HCT116 (cell line): ENCODE measurements at regions not wholly inside any gene's neighbourhood (a gene's known extent, or its start where the extent isn't known, plus 50 kb on each side); places are given as distances from the start of the nearest gene placed in this dataset.

Source experiments
- ATAC-seq: fragments of 200-7000 bp; cut with Tn5 transposase; 2 replicates; pipeline ENCODE4 v1.9.1; 2020; ENCODE audit warnings: mild to moderate bottlenecking, moderate library complexity
- BruUV-seq: library from RNA; stranded (reverse); fragments of 400-500 nt; replicated peaks from 2 replicates; lab custom pipeline; 2021; lab: Mats Ljungman, UMichigan
- CTCF ChIA-PET: fragments of 300-600 bp; sonication (Branson Sonifier 250); formaldehyde crosslinking; loops from one replicate; lab custom pipeline; 2021; ENCODE audit warnings: antibody characterized with exemption; lab: Charles Lee
- POLR2A ChIA-PET: fragments of 300-600, 350-600 bp; sonication (Branson Sonifier 250); formaldehyde crosslinking; loops from one replicate; lab custom pipeline; 2021; ENCODE audit warnings: antibody characterized with exemption; lab: Charles Lee
- RAD21 ChIA-PET, 2 experiments: fragments of 300-600 bp; sonication (Branson Sonifier 250); formaldehyde crosslinking; loops; one replicate each; lab custom pipeline; 2023; ENCODE audit warnings: low total read pairs in 2 of 2; ENCODE audit not compliant: uncharacterized antibody in 2 of 2, unreplicated experiment in 2 of 2, low non-redundant PET in 1 of 2; lab: Charles Lee
- DNase-seq: peaks from one replicate; pipeline ENCODE4 v3.0.0-alpha.2; 2010; ENCODE audit warnings: low read depth, low spot score
- H2AFZ ChIP-seq: fragments of 200-600 bp; shearing (Covaris generic), sonication (generic); 2 replicates; pipeline ENCODE4 v1.6.1; 2017; ENCODE audit warnings: low read depth, mixed run types, mixed read lengths, antibody characterized with exemption, low read length; ENCODE audit not compliant: poor library complexity, severe bottlenecking
- H3K27ac ChIP-seq: 2 replicates; pipeline ENCODE4 v1.5.1; 2012; ENCODE audit warnings: low read depth, low read length
- H3K27me3 ChIP-seq: fragments of 200-600 bp; sonication (generic); 2 replicates; pipeline ENCODE4 v1.6.1; 2016; ENCODE audit warnings: mixed run types, low read length, mixed read lengths; ENCODE audit not compliant: insufficient read depth
- H3K36me3 ChIP-seq, 2 experiments: fragments of 200-500 bp in 1 of 2; fragments of 200-600 bp in 1 of 2; sonication (Bioruptor generic) in 1 of 2; sonication (generic) in 1 of 2; 2 replicates each; pipeline versions ENCODE4 v1.5.1 to v1.6.1; 2014 to 2016; ENCODE audit warnings: low read length in 2 of 2, inconsistent platforms in 1 of 2, mixed read lengths in 1 of 2, mixed run types in 1 of 2; ENCODE audit not compliant: insufficient read depth in 2 of 2, control insufficient read depth in 1 of 2
- H3K4me1 ChIP-seq, 2 experiments: fragments of 200-600 bp in 1 of 2; sonication (generic) in 1 of 2; 2 replicates each; pipeline versions ENCODE4 v1.5.1 to v1.6.1; 2012 to 2017; ENCODE audit warnings: low read length in 2 of 2, inconsistent platforms in 1 of 2, mild to moderate bottlenecking in 1 of 2, mixed read lengths in 1 of 2, mixed run types in 1 of 2, moderate library complexity in 1 of 2; ENCODE audit not compliant: insufficient read depth in 2 of 2, control insufficient read depth in 1 of 2
- H3K4me2 ChIP-seq: fragments of 200-600 bp; sonication (generic); 2 replicates; pipeline ENCODE4 v1.6.1; 2017; ENCODE audit warnings: mixed run types, low read length, mixed read lengths
- H3K4me3 ChIP-seq, 2 experiments: fragments of 200-600 bp in 1 of 2; sonication (generic) in 1 of 2; replicated peaks in 1 of 2; 2 replicates each; pipeline ENCODE4 v1.5.1; 2011 to 2016; ENCODE audit warnings: low read length in 2 of 2, control low read depth in 1 of 2, low read depth in 1 of 2, mild to moderate bottlenecking in 1 of 2, mixed read lengths in 1 of 2, mixed run types in 1 of 2
- H3K79me2 ChIP-seq: fragments of 200-600 bp; sonication (generic); 2 replicates; pipeline ENCODE4 v1.6.1; 2017; ENCODE audit warnings: mild to moderate bottlenecking, mixed run types, low read length, moderate library complexity, mixed read lengths; ENCODE audit not compliant: insufficient read depth
- H3K9ac ChIP-seq: fragments of 200-600 bp; sonication (generic); 2 replicates; pipeline ENCODE4 v1.6.1; 2016; ENCODE audit warnings: low read length, mixed read lengths
- H3K9me2 ChIP-seq: fragments of 200-600 bp; sonication (generic), shearing (Covaris generic); 2 replicates; pipeline ENCODE4 v1.6.1; 2017; ENCODE audit warnings: mixed run types, mild to moderate bottlenecking, moderate library complexity; ENCODE audit not compliant: insufficient read depth
- H3K9me3 ChIP-seq, 2 experiments: fragments of 200-500 bp in 1 of 2; fragments of 200-600 bp in 1 of 2; sonication (Bioruptor generic) in 1 of 2; sonication (generic) in 1 of 2; 2 replicates each; pipeline ENCODE4 v1.6.1; 2014 to 2017; ENCODE audit warnings: low read length in 2 of 2, mixed read lengths in 2 of 2, inconsistent platforms in 1 of 2, low read depth in 1 of 2, mild to moderate bottlenecking in 1 of 2, mixed run types in 1 of 2, moderate library complexity in 1 of 2; ENCODE audit not compliant: control insufficient read depth in 1 of 2, insufficient read depth in 1 of 2
- H4K20me1 ChIP-seq: fragments of 200-600 bp; sonication (generic), shearing (Covaris generic); 2 replicates; pipeline ENCODE4 v1.6.1; 2017; ENCODE audit warnings: mixed run types, mild to moderate bottlenecking, moderate library complexity; ENCODE audit not compliant: insufficient read depth
- EGR1 ChIP-seq: IDR thresholded peaks from 2 replicates; pipeline ENCODE4 v1.6.1; 2012; ENCODE audit warnings: low read depth
- ELF1 ChIP-seq: IDR thresholded peaks from 2 replicates; pipeline ENCODE4 v1.6.1; 2012; ENCODE audit warnings: low read depth, borderline replicate concordance
- EZH2 ChIP-seq: fragments of 200-600 bp; sonication (generic); IDR thresholded peaks from 2 replicates; pipeline ENCODE4 v1.6.1; 2017; ENCODE audit warnings: antibody characterized with exemption, mixed run types
- FOSL1 ChIP-seq: IDR thresholded peaks from 2 replicates; pipeline ENCODE4 v1.6.1; 2012; ENCODE audit warnings: low read depth
- POLR2A ChIP-seq: IDR thresholded peaks from 2 replicates; pipeline ENCODE4 v1.7.0; 2011; ENCODE audit warnings: borderline replicate concordance; ENCODE audit not compliant: insufficient read depth, insufficient read length; ENCODE audit errors: extremely low read depth
- POLR2AphosphoS5 ChIP-seq: IDR thresholded peaks from 2 replicates; pipeline ENCODE4 v1.6.1; 2011; ENCODE audit warnings: mild to moderate bottlenecking, low read depth, low read length, moderate library complexity
- SP1 ChIP-seq: IDR thresholded peaks from 2 replicates; pipeline ENCODE4 v1.6.1; 2012; ENCODE audit warnings: low read depth
- SRF ChIP-seq: IDR thresholded peaks from 2 replicates; pipeline ENCODE4 v1.6.1; 2012; ENCODE audit warnings: low read depth
- TCF7L2 ChIP-seq: IDR thresholded peaks from 2 replicates; pipeline ENCODE4 v1.7.0; 2011; ENCODE audit warnings: borderline replicate concordance, inconsistent platforms; ENCODE audit not compliant: insufficient read depth, insufficient read length; ENCODE audit errors: extremely low read depth
- YY1 ChIP-seq: IDR thresholded peaks from 2 replicates; pipeline ENCODE4 v1.6.1; 2011; ENCODE audit warnings: low read length, low read depth, moderate library complexity, mild to moderate bottlenecking; ENCODE audit not compliant: insufficient replicate concordance; ENCODE audit errors: extremely low read depth
- ZNF274 ChIP-seq: fragments of 200-500 bp; sonication (Bioruptor generic); IDR thresholded peaks from 2 replicates; pipeline ENCODE4 v1.6.1; 2014; ENCODE audit warnings: mild to moderate bottlenecking, low read depth, low read length, inconsistent platforms
- intact Hi-C: fragments of 100-400 bp; cut with micrococcal nuclease; formaldehyde crosslinking; loops from 2 replicates; pipeline ENCODE4 v1.10.0; 2022
- TF ChIP-seq, protein P1 (sequence below): IDR thresholded peaks from 2 replicates; pipeline ENCODE4 v1.6.1; 2012
- TF ChIP-seq, protein P2 (sequence below): IDR thresholded peaks from 2 replicates; pipeline ENCODE4 v1.6.1; 2011; ENCODE audit warnings: mild to moderate bottlenecking, low read length, moderate library complexity; ENCODE audit not compliant: insufficient replicate concordance; ENCODE audit errors: extremely low read depth
- TF ChIP-seq, protein P3 (sequence below): IDR thresholded peaks from 2 replicates; pipeline ENCODE4 v1.6.1; 2012

DNA sequence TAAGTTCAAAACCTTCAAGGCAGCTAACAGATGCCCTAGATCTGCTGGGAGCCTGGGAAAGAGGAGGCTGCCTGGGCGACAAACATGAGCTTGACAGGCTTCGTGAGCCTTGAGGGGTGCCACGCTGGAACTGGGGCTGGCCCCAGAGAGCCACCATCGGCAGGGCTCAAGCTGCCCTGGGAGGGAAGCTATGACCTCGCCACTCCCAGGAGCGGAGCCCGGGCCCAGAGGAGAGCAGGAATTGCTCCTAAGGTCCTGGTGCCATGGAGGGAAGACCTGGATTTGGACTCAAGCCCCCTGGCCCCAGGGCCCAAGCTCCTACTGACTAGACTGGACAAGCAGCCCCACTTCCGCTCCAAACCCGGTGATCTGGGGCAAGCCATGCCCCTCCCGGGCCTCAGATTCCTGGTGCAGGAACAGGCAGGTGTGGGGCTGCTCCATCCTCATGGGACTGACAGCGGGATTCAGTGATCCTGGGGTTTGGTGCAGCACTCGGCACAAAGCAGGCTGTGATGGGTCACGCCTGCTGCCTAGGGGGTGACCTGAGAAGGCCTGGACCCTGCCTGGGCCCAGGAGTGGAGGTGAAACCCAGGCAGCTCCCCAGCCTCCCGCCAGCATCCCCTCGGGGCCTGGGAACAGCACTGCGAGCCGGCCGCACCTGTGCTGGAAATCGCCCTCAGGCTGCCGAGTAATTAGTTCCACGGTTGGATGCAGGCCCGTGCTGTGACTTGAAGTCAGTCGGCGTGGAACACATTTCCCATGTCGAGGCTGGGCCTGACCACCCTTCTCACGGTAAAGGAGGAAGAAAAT, 246.9 kb downstream of the NDUFA10 start (continued):
- TF ChIP-seq TCF7L2 (no peak), ZNF274 (no peak)

DNA sequence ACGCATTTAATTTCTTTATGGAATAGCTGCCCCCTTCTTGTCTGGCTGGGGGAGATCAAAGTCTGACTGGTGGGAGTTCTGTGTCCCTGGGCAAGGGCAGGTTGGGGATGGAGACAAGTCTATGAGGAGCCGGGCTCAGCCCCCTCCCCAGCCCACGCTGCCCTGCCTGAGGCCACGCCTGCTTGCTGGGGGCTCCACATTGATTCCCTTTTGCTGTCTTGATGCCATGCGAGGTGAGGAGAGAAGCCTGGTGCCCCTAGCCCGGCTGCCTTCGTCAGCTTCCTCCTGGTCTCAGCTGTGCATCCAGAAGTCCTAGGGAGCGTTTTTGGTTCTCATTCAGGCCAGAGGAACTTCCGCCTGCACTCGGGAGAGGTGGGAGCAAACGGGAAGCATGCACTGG, 247.9 kb downstream of the NDUFA10 start:
- no peaks in the 10 kb centered on the region for H4K20me1 ChIP-seq
- POLR2A ChIA-PET = interaction anchor here (0.7 kb wide), 1 partner anchor 376 kb away, joined by 6 read pairs; the partner anchor contains the start of gene HDAC4
- CTCF ChIA-PET = no interaction called here
- TF ChIP-seq ZNF274 = no peak
- TF ChIP-seq ELF1 = no peak
- no peak for TF ChIP-seq EZH2
- TF ChIP-seq SP1 = no peak
- TF ChIP-seq, protein P1, sequence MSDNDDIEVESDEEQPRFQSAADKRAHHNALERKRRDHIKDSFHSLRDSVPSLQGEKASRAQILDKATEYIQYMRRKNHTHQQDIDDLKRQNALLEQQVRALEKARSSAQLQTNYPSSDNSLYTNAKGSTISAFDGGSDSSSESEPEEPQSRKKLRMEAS = no peak
- no peak for TF ChIP-seq POLR2AphosphoS5
- no peak for TF ChIP-seq YY1
- TF ChIP-seq EGR1 = no peak
- no peak for TF ChIP-seq TCF7L2
- TF ChIP-seq, protein P2, sequence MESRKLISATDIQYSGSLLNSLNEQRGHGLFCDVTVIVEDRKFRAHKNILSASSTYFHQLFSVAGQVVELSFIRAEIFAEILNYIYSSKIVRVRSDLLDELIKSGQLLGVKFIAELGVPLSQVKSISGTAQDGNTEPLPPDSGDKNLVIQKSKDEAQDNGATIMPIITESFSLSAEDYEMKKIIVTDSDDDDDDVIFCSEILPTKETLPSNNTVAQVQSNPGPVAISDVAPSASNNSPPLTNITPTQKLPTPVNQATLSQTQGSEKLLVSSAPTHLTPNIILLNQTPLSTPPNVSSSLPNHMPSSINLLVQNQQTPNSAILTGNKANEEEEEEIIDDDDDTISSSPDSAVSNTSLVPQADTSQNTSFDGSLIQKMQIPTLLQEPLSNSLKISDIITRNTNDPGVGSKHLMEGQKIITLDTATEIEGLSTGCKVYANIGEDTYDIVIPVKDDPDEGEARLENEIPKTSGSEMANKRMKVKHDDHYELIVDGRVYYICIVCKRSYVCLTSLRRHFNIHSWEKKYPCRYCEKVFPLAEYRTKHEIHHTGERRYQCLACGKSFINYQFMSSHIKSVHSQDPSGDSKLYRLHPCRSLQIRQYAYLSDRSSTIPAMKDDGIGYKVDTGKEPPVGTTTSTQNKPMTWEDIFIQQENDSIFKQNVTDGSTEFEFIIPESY = no peak
- no peak for TF ChIP-seq SRF
- TF ChIP-seq POLR2A = no peak
- TF ChIP-seq, protein P3, sequence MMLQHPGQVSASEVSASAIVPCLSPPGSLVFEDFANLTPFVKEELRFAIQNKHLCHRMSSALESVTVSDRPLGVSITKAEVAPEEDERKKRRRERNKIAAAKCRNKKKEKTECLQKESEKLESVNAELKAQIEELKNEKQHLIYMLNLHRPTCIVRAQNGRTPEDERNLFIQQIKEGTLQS = no peak
- TF ChIP-seq FOSL1 = no peak
- H3K9me2 ChIP-seq = no peaks in the 10 kb centered on the region
- H3K27me3 ChIP-seq = peaks cover 37% of the 10 kb centered on the region; the same call in 1 of the 2 replicates
- H3K4me2 ChIP-seq = no peak overlapping the region
- no peak overlapping the region for H2AFZ ChIP-seq
- no peak overlapping the region for H3K9ac ChIP-seq
- H3K79me2 ChIP-seq = no peaks in the 10 kb centered on the region
- H3K4me3 ChIP-seq = no peak overlapping the region
- ATAC-seq (no peak), DNase-seq (no peak)
- H3K36me3 ChIP-seq = no peaks in the 10 kb centered on the region
- H3K9me3 ChIP-seq = no peaks in the 10 kb centered on the region; a peak in 1 of 4 replicates
- no peaks in the 10 kb centered on the region for H3K4me1 ChIP-seq
- no TSS peak for BruUV-seq
- RAD21 ChIA-PET = no interaction called here
- H3K27ac ChIP-seq = no peak overlapping the region
- intact Hi-C loops = no loop called here
